ENCODE measurements at regions not wholly inside any gene's neighbourhood (a gene's known extent, or its start where the extent isn't known, plus 50 kb on each side); places are given as distances from the start of the nearest gene placed in this dataset.
"Not testable (repeated sequence)": the region's sequence is repeated elsewhere in the genome, so short reads cannot be mapped to it uniquely, and the experiment has no call there.

DNA sequence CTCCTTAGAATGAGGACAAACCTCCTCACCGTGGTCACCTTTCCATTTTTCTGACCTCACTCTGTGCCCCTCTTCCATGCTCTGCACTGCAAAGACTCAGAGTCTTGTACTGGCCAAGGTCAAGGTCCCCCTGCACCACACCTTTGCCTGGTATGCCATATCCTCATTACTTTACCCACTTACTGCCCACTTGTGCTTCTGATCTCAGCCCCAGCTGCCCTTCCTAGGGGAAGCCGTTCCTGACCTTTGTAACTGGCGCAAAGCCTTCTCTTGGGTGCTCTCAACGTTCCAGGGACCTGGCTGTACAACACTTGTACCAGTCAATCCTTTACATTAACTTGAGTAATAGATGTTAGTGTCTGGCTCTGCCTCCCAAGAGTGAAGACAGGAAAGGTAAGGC lies 256.0 kb downstream of the SV2B start:
- peak; percentile 65 for DNase-seq (ENCODE audit: low spot score)

GRCh38 chr15:91357011-91357410 lies 257.0 kb downstream of the SV2B start:
- DNase-seq (ENCODE audit: low spot score): peak; percentile 25

GRCh38 chr15:91357486-91357885 lies 257.4 kb downstream of the SV2B start:
- DNase-seq (ENCODE audit: low spot score): peak; percentile 77

- no peak for DNase-seq (ENCODE audit: low spot score)
Observed at GRCh38 chr15:91358405-91358804, 258.3 kb downstream of the SV2B start.

DNA sequence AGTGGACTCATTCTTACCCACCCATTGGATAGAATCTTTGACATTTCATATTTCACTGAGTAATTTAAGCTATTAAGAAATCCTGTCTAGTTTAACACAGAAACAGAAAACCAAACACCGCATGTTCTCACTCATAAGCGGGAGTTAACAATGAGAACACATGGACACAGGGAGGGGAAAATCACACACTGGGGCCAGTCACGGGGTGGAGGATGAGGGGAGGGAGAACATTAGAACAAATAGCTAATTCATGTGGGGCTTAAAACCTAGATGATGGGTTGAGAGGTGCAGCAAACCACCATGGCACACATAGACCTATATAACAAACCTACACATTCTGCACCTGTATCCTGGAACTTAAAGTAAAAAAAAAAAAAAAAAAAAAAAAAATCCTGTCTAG lies 261.6 kb downstream of the SV2B start:
- not testable (repeated sequence) for DNase-seq (ENCODE audit: low spot score)

DNA sequence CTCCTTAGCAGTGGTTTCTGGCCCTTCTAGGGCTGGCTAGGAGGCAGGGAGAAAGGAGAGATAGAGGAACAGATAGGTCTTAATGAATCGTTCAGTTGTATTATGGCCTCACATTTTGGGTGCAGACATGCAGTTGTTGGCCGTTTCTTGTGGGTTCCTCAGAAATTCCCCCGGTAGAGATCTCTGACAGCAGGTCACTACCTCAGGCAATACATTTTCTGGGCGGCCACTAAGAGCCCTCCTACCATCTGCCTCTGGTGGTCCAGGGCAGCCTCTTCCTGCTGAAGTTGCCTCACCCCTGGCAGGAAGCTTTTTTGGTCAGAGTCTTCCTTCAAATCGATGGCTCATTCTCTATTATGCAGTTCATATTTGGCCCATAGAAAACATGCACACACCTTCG lies 266.1 kb downstream of the SV2B start:
- no peak for DNase-seq (ENCODE audit: low spot score)

DNA sequence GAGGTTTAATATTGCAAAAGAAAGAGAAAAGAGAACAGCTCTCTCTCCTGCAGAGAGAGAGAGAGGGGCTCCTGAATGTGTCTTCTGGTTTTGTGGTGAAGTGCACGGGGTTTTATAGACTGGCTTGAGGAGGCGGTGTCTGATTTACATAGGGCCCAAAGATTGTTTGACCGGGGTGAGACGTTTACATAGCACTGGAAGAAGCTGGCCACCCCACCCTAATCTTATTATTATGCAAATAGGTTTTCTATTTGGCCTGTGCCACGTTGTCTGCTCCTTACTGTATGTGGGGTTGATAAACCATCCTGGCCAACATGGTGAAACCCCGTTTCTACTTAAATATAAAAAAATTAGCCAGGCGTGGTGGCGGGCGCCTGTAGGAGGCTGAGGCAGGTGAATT lies 268.6 kb downstream of the SV2B start:
- DNase-seq (ENCODE audit: low spot score): no peak

DNA sequence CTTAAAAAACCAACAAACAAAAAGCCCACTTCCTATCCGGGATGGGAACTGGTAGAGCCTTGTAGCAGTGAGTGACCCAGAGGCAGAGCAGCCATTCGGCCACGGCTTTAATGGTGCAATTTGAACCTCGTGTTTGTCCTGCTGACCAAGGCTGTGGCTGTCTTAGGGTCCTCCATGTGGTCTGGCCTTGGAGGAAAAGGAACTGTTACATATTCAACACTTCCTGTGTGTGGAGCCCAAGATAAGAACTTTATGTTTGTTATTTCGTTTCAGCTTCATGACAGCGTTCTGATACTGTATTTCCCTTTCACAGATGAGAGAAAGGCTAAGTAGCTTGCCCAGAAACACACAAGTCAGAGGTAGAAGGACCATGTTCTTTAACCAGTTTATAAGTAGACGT lies 269.8 kb downstream of the SV2B start:
- no peak for DNase-seq (ENCODE audit: low spot score)

DNA sequence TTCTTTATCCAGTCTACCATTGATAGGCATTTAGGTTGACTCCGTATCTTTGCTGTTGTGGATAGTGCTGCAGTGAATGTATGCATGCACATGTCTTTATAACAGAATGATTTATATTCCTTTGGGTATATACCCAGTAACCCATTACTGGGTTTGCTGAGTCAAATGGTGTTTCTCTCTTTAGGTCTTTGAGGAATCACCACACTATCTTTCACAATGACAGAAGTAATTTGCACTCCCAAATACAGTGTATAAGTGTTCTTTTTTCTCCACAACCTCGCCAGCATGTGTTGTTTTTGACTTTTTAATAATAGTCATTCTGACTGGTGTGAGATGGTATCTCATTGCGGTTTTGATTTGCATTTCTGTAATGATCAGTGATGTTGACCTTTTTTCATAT lies 271.3 kb downstream of the SV2B start:
- DNase-seq (ENCODE audit: low spot score): not testable (repeated sequence)

DNA sequence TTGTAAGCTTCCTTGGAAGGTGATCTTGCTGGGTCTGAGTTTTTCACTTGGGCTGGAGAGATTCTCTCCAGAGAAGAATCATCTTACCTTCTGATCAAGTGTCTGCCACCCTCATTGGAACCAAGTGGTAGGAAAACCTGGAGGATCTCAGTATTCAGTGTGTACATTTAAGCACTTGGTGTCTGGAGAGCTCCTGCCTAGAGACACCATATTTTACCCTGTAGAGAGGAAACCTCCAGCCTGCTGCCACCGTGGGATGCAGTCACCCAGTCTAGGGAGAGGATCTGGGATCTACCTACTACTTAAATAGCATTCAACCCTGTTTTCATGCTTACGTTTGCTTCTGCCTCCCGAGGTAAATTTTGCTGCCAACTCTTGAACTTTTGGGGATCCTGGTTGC lies 274.3 kb downstream of the SV2B start:
- DNase-seq (ENCODE audit: low spot score): no peak

DNA sequence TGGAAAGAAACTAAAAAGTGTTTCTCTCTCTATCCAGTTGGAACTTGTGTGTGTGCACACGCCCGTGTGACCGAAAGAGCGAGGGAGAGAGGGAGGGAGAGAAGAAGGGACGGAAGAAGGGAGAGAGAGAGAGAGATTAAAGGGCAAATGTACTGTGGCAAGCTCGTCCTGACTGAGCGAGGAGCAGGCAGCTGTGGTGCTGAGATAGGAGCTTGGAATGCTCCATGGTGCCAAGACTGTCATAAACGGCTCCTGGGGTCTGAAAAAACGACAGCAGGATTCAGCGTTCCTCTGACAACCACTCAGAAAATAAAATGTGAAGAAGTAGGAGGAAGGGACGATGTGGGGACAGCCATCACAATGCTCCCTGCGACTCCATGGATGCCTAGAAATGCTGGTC lies 276.0 kb downstream of the SV2B start:
- no peak for DNase-seq (ENCODE audit: low spot score)

- DNase-seq (ENCODE audit: low spot score): no peak
Observed at GRCh38 chr15:91380114-91380513, 280.1 kb downstream of the SV2B start.

DNA sequence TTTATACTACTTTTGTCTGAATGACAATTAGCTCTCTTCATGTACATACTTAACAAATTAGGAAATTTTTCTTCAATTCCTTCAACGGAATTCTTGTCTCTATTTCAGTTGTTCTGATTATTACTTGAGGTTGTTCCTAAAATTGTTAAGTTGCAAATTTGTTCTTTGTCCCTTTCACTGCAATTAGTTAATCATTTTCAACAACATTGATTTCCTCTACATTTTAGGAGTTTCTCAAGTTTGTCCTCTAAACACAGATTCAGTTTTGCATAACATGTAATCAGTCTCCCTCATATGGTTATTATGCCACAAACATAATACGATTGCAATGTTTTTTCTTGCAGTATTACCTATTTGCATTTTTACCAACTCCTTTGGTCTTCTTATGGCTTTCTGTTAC lies 283.5 kb downstream of the SV2B start:
- DNase-seq (ENCODE audit: low spot score): no peak

GRCh38 chr15:91384189-91384730 lies 284.2 kb downstream of the SV2B start:
- no peak for DNase-seq (ENCODE audit: low spot score)

- no peak for DNase-seq (ENCODE audit: low spot score)
Observed at GRCh38 chr15:91385311-91385710, 285.3 kb downstream of the SV2B start.

- DNase-seq (ENCODE audit: low spot score): no peak
Observed at GRCh38 chr15:91393186-91393585, 293.1 kb downstream of the SV2B start.

- no peak for DNase-seq (ENCODE audit: low spot score)
Observed at GRCh38 chr15:91400481-91400880, 300.4 kb downstream of the SV2B start.

DNA sequence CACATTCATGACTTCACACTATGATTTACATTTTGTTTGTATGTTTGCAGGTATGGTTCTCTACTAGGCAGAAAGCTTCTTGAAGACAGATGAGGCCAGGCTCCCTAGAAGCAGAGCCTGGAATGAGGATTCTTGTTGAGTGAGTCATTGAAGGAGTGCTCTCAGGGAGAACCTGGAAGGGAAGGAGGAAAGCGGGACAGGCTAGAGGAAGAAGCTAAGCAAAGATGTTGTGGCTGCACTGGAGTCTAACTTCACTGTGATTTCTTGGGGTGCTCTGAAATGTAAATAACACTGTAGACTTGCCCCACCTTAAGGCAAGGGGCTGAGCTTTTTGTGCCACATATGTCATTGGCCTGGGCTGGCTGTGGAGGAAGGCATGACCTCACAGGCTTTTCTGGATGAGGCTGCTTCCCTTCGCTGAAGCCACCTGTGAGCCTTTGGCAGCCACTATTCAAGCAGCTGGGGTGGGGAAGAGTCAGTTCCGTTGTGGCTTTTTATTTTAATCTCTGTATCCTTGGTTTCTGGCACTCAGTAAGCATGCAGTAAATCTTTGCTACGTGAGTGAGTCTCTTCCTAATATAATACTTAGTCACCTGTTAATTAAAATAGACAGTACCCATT lies 307.3 kb downstream of the SV2B start:
- peak; percentile 60 for DNase-seq (ENCODE audit: low spot score)

DNA sequence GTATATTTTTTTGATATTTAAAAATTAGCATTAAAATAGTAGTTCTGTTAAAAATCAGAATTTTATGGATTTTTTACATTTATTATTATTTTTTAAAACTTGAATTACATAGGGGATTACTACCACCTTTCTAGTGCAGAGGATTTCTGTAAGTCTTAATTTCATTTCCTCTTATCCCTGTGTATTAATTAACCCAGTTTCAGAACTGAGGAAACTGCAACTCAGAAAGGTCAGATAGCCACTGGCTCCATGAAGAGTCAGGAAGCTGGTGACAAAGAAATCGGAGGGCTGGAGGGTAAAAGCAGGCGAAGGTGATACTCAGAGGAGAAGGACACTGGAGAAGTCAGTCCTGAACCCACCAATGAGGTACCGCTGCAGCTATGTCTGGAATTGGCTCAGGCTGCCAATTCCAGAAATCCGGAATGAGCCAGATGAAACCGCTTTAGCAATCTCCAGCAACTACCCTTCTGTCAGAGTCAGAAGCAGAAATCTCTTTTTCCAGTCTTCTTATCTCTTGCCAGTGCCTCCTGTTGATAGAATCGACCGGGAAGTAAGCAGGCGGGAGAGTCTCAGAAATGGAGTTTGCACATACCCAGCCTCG lies 308.5 kb downstream of the SV2B start:
- DNase-seq (ENCODE audit: low spot score): no peak

GRCh38 chr15:91409387-91409786 lies 309.3 kb downstream of the SV2B start:
- no peak for DNase-seq (ENCODE audit: low spot score)

- no peak for DNase-seq (ENCODE audit: low spot score)
Observed at GRCh38 chr15:91411586-91411985, 311.5 kb downstream of the SV2B start.

DNA sequence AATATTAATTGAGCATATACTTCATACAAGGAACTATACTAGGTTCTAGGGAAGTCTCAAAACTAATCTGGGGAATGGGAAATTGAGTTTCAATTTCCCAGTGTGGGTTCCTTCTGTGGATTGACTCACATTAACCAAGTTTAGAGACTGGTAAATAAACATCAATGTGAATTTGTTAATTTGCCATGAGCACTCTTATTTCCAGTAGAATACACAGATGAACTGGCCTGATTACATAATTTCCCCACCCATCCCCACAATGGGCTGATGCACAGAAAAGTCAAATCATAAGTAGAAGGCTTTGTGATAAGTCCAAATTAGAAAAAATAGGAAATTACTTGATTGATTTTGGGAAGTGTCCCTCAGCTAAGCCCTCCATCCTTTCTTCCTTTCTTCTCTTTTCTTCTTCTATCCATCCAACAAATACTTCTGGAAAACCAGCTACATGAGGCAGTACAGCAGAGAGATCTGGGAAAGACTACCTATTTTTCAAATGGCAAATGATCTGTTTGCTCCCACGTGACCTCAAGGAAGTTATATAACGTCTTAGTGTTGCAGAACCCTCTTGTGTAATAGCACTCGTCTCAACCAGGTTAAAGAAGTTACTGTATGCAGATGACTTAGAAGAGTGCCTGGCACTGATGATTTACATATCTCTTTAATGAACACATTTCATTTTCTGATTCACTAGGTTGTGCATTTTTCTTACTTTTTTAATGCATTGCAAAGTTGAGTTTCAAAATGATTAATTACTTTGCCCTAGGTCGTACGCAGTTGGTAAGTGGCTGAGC lies 312.3 kb downstream of the SV2B start:
- no peak for DNase-seq (ENCODE audit: low spot score)

- DNase-seq (ENCODE audit: low spot score): no peak
Observed at GRCh38 chr15:91413142-91413541, 313.1 kb downstream of the SV2B start.

All from SW480 (cell line).